ENCODE measurements at regions not wholly inside any gene's neighbourhood (a gene's known extent, or its start where the extent isn't known, plus 50 kb on each side); places are given as distances from the start of the nearest gene placed in this dataset.

GRCh38 chr20:19909725-19910124 is 107.4 kb upstream of the NAA20 start:
- TF ChIP-seq CTCF (IDR thresholded peaks at IDR 0.05) (no peak), EZH2 (IDR thresholded peaks at IDR 0.05; ENCODE audit: borderline replicate concordance, insufficient read depth, low read depth, low read length, poor library complexity, severe bottlenecking) (no peak)
